Neuron (in vitro differentiated cells): ENCODE measurements at regions not wholly inside any gene's neighbourhood (a gene's known extent, or its start where the extent isn't known, plus 50 kb on each side); places are given as distances from the start of the nearest gene placed in this dataset.
"Not testable (repeated sequence)": the region's sequence is repeated elsewhere in the genome, so short reads cannot be mapped to it uniquely, and the experiment has no call there.

Source experiments
- H2AFZ ChIP-seq: one replicate; pipeline ENCODE4 v1.6.1; 2013; ENCODE audit warnings: low read depth, mild to moderate bottlenecking, inconsistent platforms, low read length, moderate library complexity
- H3K27me3 ChIP-seq: one replicate; pipeline ENCODE4 v1.6.1; 2013; ENCODE audit warnings: low read length; ENCODE audit not compliant: insufficient read depth
- H3K36me3 ChIP-seq: one replicate; pipeline ENCODE4 v1.6.1; 2013; ENCODE audit warnings: low read length; ENCODE audit not compliant: insufficient read depth
- H3K4me1 ChIP-seq: one replicate; pipeline ENCODE4 v1.6.1; 2013; ENCODE audit warnings: low read length; ENCODE audit not compliant: insufficient read depth
- H3K4me3 ChIP-seq: 2 replicates; pipeline ENCODE4 v1.5.1; 2013; ENCODE audit warnings: mild to moderate bottlenecking, low read length, moderate library complexity
- H3K9me3 ChIP-seq: one replicate; pipeline ENCODE4 v1.6.1; 2013; ENCODE audit warnings: low read length

DNA sequence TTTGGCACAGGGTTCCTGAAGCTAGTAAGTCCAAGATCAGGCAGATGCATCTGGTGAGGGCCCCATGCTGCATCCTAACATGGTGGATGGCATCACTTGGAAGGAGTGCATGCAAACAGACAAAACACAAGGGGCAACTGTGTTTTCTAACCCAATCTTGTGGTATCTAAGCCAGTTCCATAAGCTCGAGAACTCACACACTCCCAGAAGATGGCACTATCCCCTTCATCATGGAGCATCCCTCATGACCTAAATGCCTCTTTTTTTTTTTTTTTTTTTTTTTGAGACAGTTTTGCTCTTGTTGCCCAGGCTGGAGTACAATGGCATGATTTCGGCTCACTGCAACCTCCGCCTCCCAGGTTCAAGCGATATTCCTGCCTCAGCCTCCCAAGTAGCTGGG is 1763.5 kb downstream of the SLITRK5 start:
- not testable (repeated sequence) for H3K4me3 ChIP-seq, H3K9me3 ChIP-seq, H3K27me3 ChIP-seq, H2AFZ ChIP-seq, H3K36me3 ChIP-seq, H3K4me1 ChIP-seq

DNA sequence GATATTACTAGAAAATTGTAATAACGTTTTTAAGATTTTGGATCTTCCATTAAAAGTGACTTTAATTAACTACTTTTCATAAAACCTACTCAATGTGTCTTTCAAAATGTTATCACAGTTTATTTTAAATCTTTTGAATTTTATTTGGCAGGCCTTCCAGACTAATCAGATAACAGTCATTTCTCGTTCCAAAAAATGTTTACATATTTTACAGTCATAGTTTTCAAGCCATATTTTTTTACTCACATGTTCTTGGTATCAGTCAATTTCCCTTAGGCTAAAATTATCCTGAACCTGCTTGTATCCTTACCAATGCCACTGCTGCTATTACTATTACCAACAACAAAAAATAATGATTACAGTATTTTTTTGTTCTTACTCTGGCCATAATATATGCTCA is 1783.5 kb downstream of the SLITRK5 start:
- no peak overlapping the region for H2AFZ ChIP-seq
- H3K9me3 ChIP-seq: no peaks in the 10 kb centered on the region
- no peaks in the 10 kb centered on the region for H3K27me3 ChIP-seq
- H3K4me1 ChIP-seq: no peaks in the 10 kb centered on the region
- H3K4me3 ChIP-seq: no peak overlapping the region
- no peaks in the 10 kb centered on the region for H3K36me3 ChIP-seq

GRCh38 chr13:89455225-89455624 is 1784.1 kb downstream of the SLITRK5 start:
- Histone ChIP-seq H3K9me3 (no peaks in the 10 kb centered on the region), H2AFZ (no peak overlapping the region), H3K27me3 (no peaks in the 10 kb centered on the region), H3K4me1 (no peaks in the 10 kb centered on the region), H3K4me3 (no peak overlapping the region), H3K36me3 (no peaks in the 10 kb centered on the region)

DNA sequence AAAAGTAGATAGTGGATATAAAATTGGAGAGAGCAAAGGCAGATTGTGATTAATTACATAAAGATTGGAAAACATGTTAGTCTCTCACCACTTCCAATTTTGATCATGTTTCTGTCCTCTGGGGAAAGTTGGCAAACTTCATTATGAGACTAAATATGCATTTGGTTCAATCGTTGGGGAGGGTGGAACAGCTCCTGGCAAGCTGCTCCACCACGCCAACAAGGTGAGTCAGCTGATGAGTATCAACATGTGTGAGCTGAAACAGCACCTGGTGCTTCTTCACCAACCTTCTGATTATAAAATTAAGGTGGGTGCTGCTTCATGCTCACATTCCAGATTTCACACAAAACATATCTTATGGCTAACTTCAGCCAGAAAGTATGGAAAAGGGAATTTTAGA is 1784.6 kb downstream of the SLITRK5 start:
- H3K4me3 ChIP-seq: no peak overlapping the region
- no peak overlapping the region for H2AFZ ChIP-seq
- no peaks in the 10 kb centered on the region for H3K27me3 ChIP-seq
- no peaks in the 10 kb centered on the region for H3K4me1 ChIP-seq
- H3K9me3 ChIP-seq: no peaks in the 10 kb centered on the region
- no peaks in the 10 kb centered on the region for H3K36me3 ChIP-seq

GRCh38 chr13:89457977-89458376 is 1786.8 kb downstream of the SLITRK5 start:
- Histone ChIP-seq H3K36me3 (no peaks in the 10 kb centered on the region), H3K4me3 (no peak overlapping the region), H3K27me3 (no peaks in the 10 kb centered on the region), H2AFZ (no peak overlapping the region), H3K9me3 (no peaks in the 10 kb centered on the region), H3K4me1 (no peaks in the 10 kb centered on the region)

- Histone ChIP-seq H3K9me3 (no peaks in the 10 kb centered on the region), H2AFZ (no peak overlapping the region), H3K27me3 (no peaks in the 10 kb centered on the region), H3K4me1 (no peaks in the 10 kb centered on the region), H3K4me3 (no peak overlapping the region), H3K36me3 (no peaks in the 10 kb centered on the region)
Observed at GRCh38 chr13:89458456-89458855, 1787.3 kb downstream of the SLITRK5 start.

GRCh38 chr13:89460895-89461294 is 1789.7 kb downstream of the SLITRK5 start:
- H3K27me3 ChIP-seq, H2AFZ ChIP-seq, H3K36me3 ChIP-seq, H3K9me3 ChIP-seq, H3K4me1 ChIP-seq, H3K4me3 ChIP-seq: not testable (repeated sequence)

DNA sequence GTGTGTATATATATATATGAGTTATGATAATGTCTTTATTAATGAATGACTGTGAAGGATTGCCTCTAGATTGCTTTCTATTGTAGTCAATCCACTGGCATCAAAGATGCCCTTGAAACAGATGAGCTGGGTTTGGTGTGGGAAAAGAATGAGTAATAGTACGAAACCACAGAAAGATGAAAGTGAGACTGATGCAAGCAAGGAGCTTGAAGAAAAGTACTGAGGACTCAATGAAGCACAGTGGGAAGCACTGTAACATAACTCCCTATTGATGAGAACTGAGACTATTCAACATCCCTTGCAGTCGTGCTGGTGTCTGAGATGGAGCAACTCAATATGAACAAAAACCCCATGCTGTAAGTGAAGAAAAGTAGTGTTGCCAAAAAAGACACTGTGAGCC is 1794.2 kb downstream of the SLITRK5 start:
- no peak overlapping the region for H3K4me3 ChIP-seq
- no peaks in the 10 kb centered on the region for H3K4me1 ChIP-seq
- no peaks in the 10 kb centered on the region for H3K27me3 ChIP-seq
- H2AFZ ChIP-seq: no peak overlapping the region
- H3K36me3 ChIP-seq: no peaks in the 10 kb centered on the region
- no peaks in the 10 kb centered on the region for H3K9me3 ChIP-seq

- no peaks in the 10 kb centered on the region for H3K9me3 ChIP-seq
- H2AFZ ChIP-seq: no peak overlapping the region
- H3K27me3 ChIP-seq: no peaks in the 10 kb centered on the region
- H3K4me3 ChIP-seq: no peak overlapping the region
- no peaks in the 10 kb centered on the region for H3K36me3 ChIP-seq
- H3K4me1 ChIP-seq: no peaks in the 10 kb centered on the region
Observed at GRCh38 chr13:89468081-89468480, 1796.9 kb downstream of the SLITRK5 start.

GRCh38 chr13:89470901-89471300 is 1799.7 kb downstream of the SLITRK5 start:
- H3K4me1 ChIP-seq: no peaks in the 10 kb centered on the region
- no peak overlapping the region for H3K4me3 ChIP-seq
- no peaks in the 10 kb centered on the region for H3K36me3 ChIP-seq
- no peaks in the 10 kb centered on the region for H3K9me3 ChIP-seq
- H3K27me3 ChIP-seq: no peaks in the 10 kb centered on the region
- no peak overlapping the region for H2AFZ ChIP-seq

GRCh38 chr13:89474432-89474831 is 1803.3 kb downstream of the SLITRK5 start:
- Histone ChIP-seq H3K4me3 (no peak overlapping the region), H3K4me1 (no peaks in the 10 kb centered on the region), H3K9me3 (peaks cover 2% of the 10 kb centered on the region), H3K36me3 (no peaks in the 10 kb centered on the region), H2AFZ (no peak overlapping the region), H3K27me3 (no peaks in the 10 kb centered on the region)

- no peaks in the 10 kb centered on the region for H3K4me1 ChIP-seq
- no peak overlapping the region for H2AFZ ChIP-seq
- no peak overlapping the region for H3K4me3 ChIP-seq
- H3K9me3 ChIP-seq: no peaks in the 10 kb centered on the region
- no peaks in the 10 kb centered on the region for H3K36me3 ChIP-seq
- no peaks in the 10 kb centered on the region for H3K27me3 ChIP-seq
Observed at GRCh38 chr13:89486065-89486464, 1814.9 kb downstream of the SLITRK5 start.

GRCh38 chr13:89486709-89487108 is 1815.5 kb downstream of the SLITRK5 start:
- H3K4me1 ChIP-seq: no peaks in the 10 kb centered on the region
- H2AFZ ChIP-seq: no peak overlapping the region
- H3K36me3 ChIP-seq: no peaks in the 10 kb centered on the region
- no peak overlapping the region for H3K4me3 ChIP-seq
- H3K9me3 ChIP-seq: no peaks in the 10 kb centered on the region
- no peaks in the 10 kb centered on the region for H3K27me3 ChIP-seq

- Histone ChIP-seq H2AFZ (no peak overlapping the region), H3K27me3 (no peaks in the 10 kb centered on the region), H3K9me3 (no peaks in the 10 kb centered on the region), H3K4me3 (no peak overlapping the region), H3K4me1 (no peaks in the 10 kb centered on the region), H3K36me3 (no peaks in the 10 kb centered on the region)
Observed at GRCh38 chr13:89490661-89491060, 1819.5 kb downstream of the SLITRK5 start.
